ENCODE measurements at regions not wholly inside any gene's neighbourhood (a gene's known extent, or its start where the extent isn't known, plus 50 kb on each side); places are given as distances from the start of the nearest gene placed in this dataset.

GRCh38 chr3:69454204-69454787 is 68.4 kb upstream of the FRMD4B start:
- Histone ChIP-seq H3K4me2 (no peak overlapping the region), H4K20me1 (ENCODE audit: insufficient read depth) (no peaks in the 10 kb centered on the region), H2AFZ (ENCODE audit: low read depth) (no peak overlapping the region), H3K4me1 (ENCODE audit: control insufficient read depth in 1 of 2, insufficient read depth in 2 of 2, low read depth in 1 of 2, low read length in 1 of 2) (peaks cover 0 to 36% of the 10 kb centered on the region in 2 experiments; a peak in 2 of 4 replicates), H3K27ac (ENCODE audit: low read depth in 2 of 2, low read length in 1 of 2) (peak overlapping the region in 1 of 2 experiments; percentile 94; a peak in 1 of 4 replicates), H3K36me3 (replicated peaks in 1 of 2; ENCODE audit: control insufficient read depth in 1 of 2, insufficient read depth in 2 of 2, low read length in 1 of 2) (no peaks in the 10 kb centered on the region), H3K9me3 (no peaks in the 10 kb centered on the region), H3K9ac (no peak overlapping the region), H3K79me2 (ENCODE audit: insufficient read depth) (no peaks in the 10 kb centered on the region), H3K27me3 (ENCODE audit: insufficient read depth) (no peaks in the 10 kb centered on the region), H3F3A (replicated peaks; ENCODE audit: insufficient read depth) (no peaks in the 10 kb centered on the region), H3K9me2 (no peaks in the 10 kb centered on the region), H3K4me3 (ENCODE audit: low read depth in 2 of 2, low read length in 1 of 2) (no peak overlapping the region)
- CTCF ChIA-PET = interaction anchor here (1.3 to 3.9 kb wide), 3 partner anchors 13 to 217 kb away, joined by 3 to 37 read pairs (median 5); no protein-coding TSS in a partner anchor
- no peak for DNase-seq
- POLR2A ChIA-PET = no interaction called here
- WGBS (ENCODE audit: low lambda C conversion rate) = 68% methylated on average over 11 of the region's 22 CpGs
- TF ChIP-seq CTCF (IDR thresholded peaks at IDR 0.05) (no peak), TCF12 (IDR thresholded peaks at IDR 0.05) (no peak), FOXM1 (IDR thresholded peaks at IDR 0.05; ENCODE audit: low read depth) (no peak), FOXJ3 (CRISPR knock-in tag; IDR thresholded peaks at IDR 0.05) (no peak), GATA2 (CRISPR knock-in tag; IDR thresholded peaks at IDR 0.05) (no peak), EP300 (IDR thresholded peaks at IDR 0.05; ENCODE audit: borderline replicate concordance in 1 of 2, low read depth in 1 of 2, low read length in 1 of 2) (no peak), SIN3A (IDR thresholded peaks at IDR 0.05; ENCODE audit: borderline replicate concordance, low read depth, low read length) (no peak), FOSL2 (IDR thresholded peaks at IDR 0.05; ENCODE audit: borderline replicate concordance, low read depth) (no peak), USF2 (IDR thresholded peaks at IDR 0.05; ENCODE audit: borderline replicate concordance, low read depth, low read length) (no peak), REST (IDR thresholded peaks at IDR 0.05; ENCODE audit: low read depth, low read length) (no peak), EZH2phosphoT487 (IDR thresholded peaks at IDR 0.05; ENCODE audit: borderline replicate concordance, low read depth) (no peak), RFX5 (IDR thresholded peaks at IDR 0.05; ENCODE audit: low read length) (no peak), PBX3 (IDR thresholded peaks at IDR 0.05) (no peak), GABPA (IDR thresholded peaks at IDR 0.05; ENCODE audit: low read depth) (no peak), SMC3 (IDR thresholded peaks at IDR 0.05; ENCODE audit: low read depth, low read length) (no peak)

Measured in SK-N-SH (cell line).